ENCODE measurements at regions not wholly inside any gene's neighbourhood (a gene's known extent, or its start where the extent isn't known, plus 50 kb on each side); places are given as distances from the start of the nearest gene placed in this dataset.

DNA sequence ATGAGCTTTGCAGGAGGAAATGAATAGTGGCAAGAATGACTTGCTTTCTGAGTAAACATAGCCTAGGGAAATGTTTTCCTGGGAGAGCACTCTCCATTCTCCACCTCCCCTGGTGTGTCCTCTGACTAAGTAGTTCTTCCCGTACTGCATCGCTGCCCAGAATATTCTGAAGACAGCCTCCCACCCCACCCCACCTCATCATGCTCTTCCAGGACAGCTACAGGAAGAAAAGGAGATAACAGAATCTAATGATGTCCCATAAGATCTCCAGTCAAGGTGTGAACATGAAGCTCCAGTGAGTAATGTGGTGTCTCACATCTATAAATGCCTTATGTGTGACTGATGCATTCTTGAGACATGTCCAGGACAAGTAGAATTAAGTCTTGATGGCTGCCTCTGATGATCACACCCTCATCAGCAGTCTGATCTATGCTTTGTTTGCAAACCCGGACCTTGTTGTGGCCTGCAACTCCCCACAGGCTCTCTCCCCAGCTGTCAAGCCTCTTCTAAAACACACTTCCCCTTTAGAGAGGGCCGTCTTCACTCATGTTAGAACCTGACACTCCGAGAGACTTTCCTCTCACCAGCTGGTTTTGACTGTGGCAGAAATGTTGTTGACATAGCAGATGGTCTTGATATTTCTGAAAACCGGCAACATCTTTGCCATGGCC is 183.0 kb downstream of the CYYR1 start:
- ATAC-seq: no peak
- TF ChIP-seq ZC3H10 (CRISPR knock-in tag; IDR thresholded peaks at IDR 0.05): no peak
- no peak for TF ChIP-seq CSDC2 (CRISPR knock-in tag; IDR thresholded peaks at IDR 0.05)

- ATAC-seq: no peak
- TF ChIP-seq ZFP3 (CRISPR knock-in tag; IDR thresholded peaks at IDR 0.05): no peak
- TF ChIP-seq ZFP30 (CRISPR knock-in tag; IDR thresholded peaks at IDR 0.05): no peak
- TF ChIP-seq GLIS3 (CRISPR knock-in tag; IDR thresholded peaks at IDR 0.05): no peak
- no peak for TF ChIP-seq ZNF565 (CRISPR knock-in tag; conservative IDR thresholded peaks at IDR 0.05; ENCODE audit: low read depth)
- TF ChIP-seq ESRRG (CRISPR knock-in tag; IDR thresholded peaks at IDR 0.05): no peak
- TF ChIP-seq RARB (CRISPR knock-in tag; IDR thresholded peaks at IDR 0.05): no peak
- TF ChIP-seq, protein P1, sequence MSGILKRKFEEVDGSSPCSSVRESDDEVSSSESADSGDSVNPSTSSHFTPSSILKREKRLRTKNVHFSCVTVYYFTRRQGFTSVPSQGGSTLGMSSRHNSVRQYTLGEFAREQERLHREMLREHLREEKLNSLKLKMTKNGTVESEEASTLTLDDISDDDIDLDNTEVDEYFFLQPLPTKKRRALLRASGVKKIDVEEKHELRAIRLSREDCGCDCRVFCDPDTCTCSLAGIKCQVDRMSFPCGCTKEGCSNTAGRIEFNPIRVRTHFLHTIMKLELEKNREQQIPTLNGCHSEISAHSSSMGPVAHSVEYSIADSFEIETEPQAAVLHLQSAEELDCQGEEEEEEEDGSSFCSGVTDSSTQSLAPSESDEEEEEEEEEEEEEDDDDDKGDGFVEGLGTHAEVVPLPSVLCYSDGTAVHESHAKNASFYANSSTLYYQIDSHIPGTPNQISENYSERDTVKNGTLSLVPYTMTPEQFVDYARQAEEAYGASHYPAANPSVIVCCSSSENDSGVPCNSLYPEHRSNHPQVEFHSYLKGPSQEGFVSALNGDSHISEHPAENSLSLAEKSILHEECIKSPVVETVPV (CRISPR knock-in tag; IDR thresholded peaks at IDR 0.05): no peak
- TF ChIP-seq PATZ1 (CRISPR knock-in tag; IDR thresholded peaks at IDR 0.05; ENCODE audit: borderline replicate concordance): no peak
- TF ChIP-seq TOX (CRISPR knock-in tag; IDR thresholded peaks at IDR 0.05; ENCODE audit: borderline replicate concordance): no peak
- no peak for TF ChIP-seq ISL1 (CRISPR knock-in tag; IDR thresholded peaks at IDR 0.05)
- TF ChIP-seq PPARA (CRISPR knock-in tag; IDR thresholded peaks at IDR 0.05; ENCODE audit: borderline replicate concordance): no peak
Observed at GRCh38 chr21:26388731-26389231, 184.3 kb downstream of the CYYR1 start.

DNA sequence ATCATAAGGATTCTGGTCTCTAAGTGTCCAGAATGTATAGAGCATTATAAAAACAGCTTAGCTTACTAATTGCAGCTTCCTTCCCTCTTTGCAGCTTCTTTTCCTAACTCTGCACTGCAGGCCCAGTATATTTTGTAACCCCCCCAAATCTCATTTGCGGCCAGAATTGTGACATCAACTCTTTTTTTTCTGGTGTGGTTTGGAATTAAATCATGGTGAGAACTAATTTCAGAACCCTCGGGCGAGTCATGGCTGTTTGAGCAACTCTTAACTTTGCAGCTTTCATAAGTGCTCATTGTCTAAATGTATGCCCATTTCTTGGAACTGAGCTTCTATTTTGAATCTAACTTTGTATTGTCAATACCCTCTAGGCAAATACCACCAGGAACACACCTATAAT is 187.4 kb downstream of the CYYR1 start:
- TF ChIP-seq ZNF565 (CRISPR knock-in tag; conservative IDR thresholded peaks at IDR 0.05; ENCODE audit: low read depth) (no peak), POU6F1 (CRISPR knock-in tag; IDR thresholded peaks at IDR 0.05; ENCODE audit: borderline replicate concordance, low read depth) (no peak), PPARA (CRISPR knock-in tag; IDR thresholded peaks at IDR 0.05; ENCODE audit: borderline replicate concordance) (no peak), ZNF70 (CRISPR knock-in tag; IDR thresholded peaks at IDR 0.05) (no peak), ZFP3 (CRISPR knock-in tag; IDR thresholded peaks at IDR 0.05) (no peak), ZFP30 (CRISPR knock-in tag; IDR thresholded peaks at IDR 0.05) (no peak), SNAI2 (CRISPR knock-in tag; IDR thresholded peaks at IDR 0.05) (no peak), TOX (CRISPR knock-in tag; IDR thresholded peaks at IDR 0.05; ENCODE audit: borderline replicate concordance) (no peak), ZNF8 (CRISPR knock-in tag; IDR thresholded peaks at IDR 0.05) (no peak), TSHZ2 (CRISPR knock-in tag; IDR thresholded peaks at IDR 0.05) (no peak), OSR1 (CRISPR knock-in tag; IDR thresholded peaks at IDR 0.05) (no peak), ZC3H10 (CRISPR knock-in tag; IDR thresholded peaks at IDR 0.05) (no peak), ISL1 (CRISPR knock-in tag; IDR thresholded peaks at IDR 0.05) (no peak), CSDC2 (CRISPR knock-in tag; IDR thresholded peaks at IDR 0.05) (no peak), BACH2 (CRISPR knock-in tag; IDR thresholded peaks at IDR 0.05; ENCODE audit: borderline replicate concordance) (no peak), RARB (CRISPR knock-in tag; IDR thresholded peaks at IDR 0.05) (no peak)
- TF ChIP-seq, protein P1 (CRISPR knock-in tag; IDR thresholded peaks at IDR 0.05): no peak
- no peak for ATAC-seq
